ENCODE measurements at regions not wholly inside any gene's neighbourhood (a gene's known extent, or its start where the extent isn't known, plus 50 kb on each side); places are given as distances from the start of the nearest gene placed in this dataset.

GRCh38 chrX:5528057-5528456 is 700.6 kb downstream of the NLGN4X start:
- DNase-seq (ENCODE audit: low read depth): no peak

DNA sequence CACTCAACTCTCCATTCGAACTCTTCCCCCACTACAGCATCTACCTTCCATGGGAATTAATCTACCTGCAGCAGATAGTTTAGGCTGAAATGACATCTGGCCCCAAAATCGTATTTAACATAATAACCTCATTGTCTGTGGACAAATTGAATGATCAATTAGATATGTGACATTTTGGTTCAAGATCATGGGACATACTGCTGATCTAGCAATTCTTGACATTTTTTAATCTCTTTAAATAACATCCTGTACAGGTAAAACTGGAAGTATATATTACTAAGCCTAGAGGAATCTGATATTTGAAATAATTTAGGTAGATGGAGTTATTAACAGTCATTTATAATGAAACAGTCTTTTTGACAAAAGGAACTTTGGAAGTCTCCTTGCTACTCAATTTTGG is 702.5 kb downstream of the NLGN4X start:
- DNase-seq (ENCODE audit: low read depth): no peak

DNA sequence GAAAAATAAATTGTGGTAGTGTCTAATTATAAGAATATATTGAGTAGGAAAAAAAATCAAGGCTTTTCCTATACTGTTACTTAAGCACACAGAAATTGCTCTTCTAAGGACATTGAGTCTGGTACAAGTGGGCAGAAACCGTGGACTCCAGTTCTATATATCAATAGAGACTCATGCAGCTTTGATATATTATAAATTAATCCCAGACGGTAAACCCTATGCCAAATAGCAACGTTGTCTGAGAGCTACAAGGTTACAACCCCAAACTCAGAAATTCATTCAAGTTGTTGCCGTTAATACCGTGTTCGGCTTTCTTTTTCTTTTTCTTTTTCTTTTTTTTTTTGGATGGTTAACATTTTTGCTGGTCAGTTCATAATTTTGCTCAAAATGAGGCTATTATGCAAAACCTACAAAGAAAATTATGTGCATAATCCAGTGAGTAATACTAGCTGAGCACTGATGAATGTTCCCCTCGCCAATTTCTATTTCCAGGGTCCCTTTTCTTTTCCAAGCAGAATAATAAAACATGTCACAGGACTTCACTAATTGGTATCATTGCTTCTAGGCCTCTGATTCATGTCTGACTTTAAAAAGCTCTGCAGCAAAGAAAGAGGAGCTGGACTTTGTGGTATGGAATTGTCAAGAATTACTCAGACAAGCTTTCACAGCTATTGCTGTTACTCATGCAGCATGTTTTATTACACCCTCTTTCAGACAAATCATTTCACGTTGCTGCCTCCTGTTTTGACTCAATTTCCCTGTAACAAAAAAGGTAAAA is 737.7 kb downstream of the NLGN4X start:
- DNase-seq (ENCODE audit: low read depth): no peak

DNA sequence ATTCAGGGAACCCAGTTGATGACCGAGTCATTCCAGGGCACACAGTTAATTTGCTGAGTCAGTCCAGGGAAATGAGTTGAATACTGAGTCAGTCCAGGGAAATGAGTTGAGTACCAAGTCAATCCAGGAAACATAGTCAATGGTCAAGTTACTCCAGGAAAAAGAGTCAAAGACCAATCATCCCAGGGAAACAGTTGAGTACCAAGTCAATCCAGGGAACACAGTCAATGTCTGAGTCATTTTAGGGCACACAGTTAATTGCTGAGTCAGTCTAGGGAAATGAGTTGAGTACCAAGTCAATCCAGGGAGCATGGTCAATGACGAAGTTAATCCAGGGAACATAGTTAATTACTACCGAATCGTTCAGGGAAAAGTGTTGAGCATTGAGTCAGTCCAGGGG is 754.4 kb downstream of the NLGN4X start:
- DNase-seq (ENCODE audit: low read depth): no peak

GRCh38 chrX:5458300-5458842 is 770.3 kb downstream of the NLGN4X start:
- no peak for DNase-seq (ENCODE audit: low read depth)

DNA sequence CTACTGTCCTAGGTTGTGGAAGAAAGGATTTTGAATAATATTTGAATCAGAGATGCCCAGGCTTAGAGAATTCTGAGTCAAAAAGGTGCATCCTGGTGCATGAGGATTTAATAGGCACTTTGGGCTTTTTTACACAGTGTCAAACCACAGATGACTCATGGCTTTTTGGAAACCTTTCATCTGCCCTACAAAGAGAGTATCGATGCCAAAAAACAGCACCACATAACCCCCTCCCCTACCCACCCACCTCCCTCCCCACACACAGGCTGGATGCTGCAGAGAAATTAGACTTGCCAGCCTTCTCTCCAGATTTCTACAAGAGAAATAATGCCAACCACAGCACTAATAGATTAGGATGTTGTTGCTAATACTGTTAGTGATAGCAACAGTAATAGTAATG is 779.3 kb downstream of the NLGN4X start:
- no peak for DNase-seq (ENCODE audit: low read depth)

DNA sequence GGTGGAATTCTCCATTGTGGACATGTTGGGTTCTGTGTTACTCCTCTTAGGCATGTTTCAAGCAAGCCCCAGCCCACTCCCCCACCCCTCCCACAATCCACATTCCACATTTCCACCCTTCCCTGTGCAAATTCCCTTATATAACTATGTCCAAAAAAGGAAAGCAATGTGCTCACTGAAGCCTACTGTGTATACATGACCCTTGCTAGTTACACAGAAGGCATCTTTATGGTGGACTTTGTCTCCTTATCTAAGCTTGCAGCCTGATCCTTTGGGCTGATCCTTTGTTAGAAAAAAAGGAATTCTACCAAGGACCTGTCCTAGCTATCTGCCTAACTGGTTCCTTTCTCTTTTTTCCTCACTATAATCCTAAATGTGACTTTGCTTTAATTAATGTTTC is 796.8 kb downstream of the NLGN4X start:
- DNase-seq (ENCODE audit: low read depth): no peak

- DNase-seq (ENCODE audit: low read depth): no peak
Measured at GRCh38 chrX:5425119-5425518, 803.5 kb downstream of the NLGN4X start.

GRCh38 chrX:5417381-5417780 is 811.3 kb downstream of the NLGN4X start:
- no peak for DNase-seq (ENCODE audit: low read depth)

- no peak for DNase-seq (ENCODE audit: low read depth)
Measured at GRCh38 chrX:5415738-5416137, 812.9 kb downstream of the NLGN4X start.

GRCh38 chrX:5409106-5409505 is 819.6 kb downstream of the NLGN4X start:
- no peak for DNase-seq (ENCODE audit: low read depth)

- no peak for DNase-seq (ENCODE audit: low read depth)
Measured at GRCh38 chrX:5402461-5402860, 826.2 kb downstream of the NLGN4X start.

- no peak for DNase-seq (ENCODE audit: low read depth)
Measured at GRCh38 chrX:5399403-5399802, 829.3 kb downstream of the NLGN4X start.

DNA sequence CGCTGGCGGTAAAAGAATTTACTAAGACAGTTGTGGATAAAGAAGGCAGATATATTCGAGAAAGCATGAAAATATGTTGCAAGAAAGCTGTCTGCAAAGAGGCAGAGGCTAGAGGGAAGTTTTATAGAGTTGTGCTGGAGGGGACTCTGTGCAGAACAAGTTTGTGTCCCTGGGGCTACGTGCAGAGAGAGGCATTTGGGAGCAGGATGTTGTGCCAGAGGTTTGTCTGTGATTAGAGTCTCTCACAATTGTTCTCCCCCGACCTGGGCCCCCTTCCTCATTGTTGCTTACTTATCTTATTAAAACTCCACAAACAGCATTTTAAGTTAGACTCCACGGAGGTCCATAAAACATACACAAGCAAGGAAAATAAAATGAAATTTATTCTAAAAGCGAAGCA is 831.3 kb downstream of the NLGN4X start:
- DNase-seq (ENCODE audit: low read depth): no peak

GRCh38 chrX:5390376-5390775 is 838.3 kb downstream of the NLGN4X start:
- DNase-seq (ENCODE audit: low read depth): no peak

GRCh38 chrX:5388087-5388486 is 840.6 kb downstream of the NLGN4X start:
- DNase-seq (ENCODE audit: low read depth): no peak

- no peak for DNase-seq (ENCODE audit: low read depth)
Measured at GRCh38 chrX:5380426-5380825, 848.2 kb downstream of the NLGN4X start.

- DNase-seq (ENCODE audit: low read depth): no peak
Measured at GRCh38 chrX:5341902-5342301, 886.8 kb downstream of the NLGN4X start.

DNA sequence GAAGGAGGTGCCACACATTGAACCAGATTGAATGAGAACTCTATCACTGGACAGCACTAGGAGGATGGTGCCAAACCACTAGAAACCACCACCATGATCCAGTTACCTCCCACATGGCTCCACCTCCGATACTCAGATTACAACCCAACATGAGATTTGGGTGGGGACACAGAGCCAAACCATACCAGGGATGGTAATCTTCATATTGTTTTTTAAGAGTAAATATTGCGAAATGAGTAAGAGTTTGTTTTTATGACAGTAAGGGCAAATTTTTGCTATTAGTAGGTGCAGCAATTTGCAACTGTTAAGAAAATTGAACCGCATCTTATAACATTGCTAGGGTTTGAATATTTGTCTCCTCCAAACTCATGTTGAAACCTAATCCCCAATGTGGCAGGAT is 891.5 kb downstream of the NLGN4X start:
- no peak for DNase-seq (ENCODE audit: low read depth)

DNA sequence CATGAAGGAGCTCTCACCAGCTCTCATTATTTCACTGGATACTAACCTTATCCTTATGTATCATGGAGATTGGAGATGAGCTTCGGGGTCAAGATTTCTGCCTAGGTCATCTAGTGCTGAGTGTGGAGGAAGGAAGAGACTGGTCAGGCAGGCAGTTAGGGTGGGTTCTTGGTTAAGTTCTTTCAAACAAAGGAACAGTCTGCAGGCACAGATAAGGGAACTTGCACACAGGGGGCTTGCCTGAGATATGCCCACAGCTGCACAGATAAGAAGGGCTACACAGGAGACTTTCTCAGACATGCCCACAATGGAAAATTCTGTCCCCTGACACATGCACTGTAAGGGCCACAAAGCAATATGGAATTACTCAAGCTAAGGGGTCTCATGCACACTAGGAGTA is 904.1 kb downstream of the NLGN4X start:
- no peak for DNase-seq (ENCODE audit: low read depth)

DNA sequence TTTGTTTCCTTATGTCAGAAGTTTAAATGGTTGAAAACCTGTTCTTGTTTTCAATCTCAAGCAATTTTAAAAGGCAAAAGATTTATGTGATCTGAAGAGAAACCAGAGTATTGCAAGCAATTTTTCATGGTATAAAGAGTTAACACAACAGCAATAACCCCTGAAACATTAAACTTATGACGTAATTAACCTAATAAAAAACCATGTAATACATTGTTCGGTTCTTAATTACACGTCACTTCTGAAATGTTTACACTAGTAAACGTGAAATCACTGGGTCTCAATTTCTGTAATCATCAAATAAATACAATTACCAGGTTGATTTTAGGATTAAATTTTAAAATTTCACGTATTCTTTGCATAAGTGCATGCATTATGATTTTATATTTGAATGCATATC is 914.5 kb downstream of the NLGN4X start:
- no peak for DNase-seq (ENCODE audit: low read depth)

DNA sequence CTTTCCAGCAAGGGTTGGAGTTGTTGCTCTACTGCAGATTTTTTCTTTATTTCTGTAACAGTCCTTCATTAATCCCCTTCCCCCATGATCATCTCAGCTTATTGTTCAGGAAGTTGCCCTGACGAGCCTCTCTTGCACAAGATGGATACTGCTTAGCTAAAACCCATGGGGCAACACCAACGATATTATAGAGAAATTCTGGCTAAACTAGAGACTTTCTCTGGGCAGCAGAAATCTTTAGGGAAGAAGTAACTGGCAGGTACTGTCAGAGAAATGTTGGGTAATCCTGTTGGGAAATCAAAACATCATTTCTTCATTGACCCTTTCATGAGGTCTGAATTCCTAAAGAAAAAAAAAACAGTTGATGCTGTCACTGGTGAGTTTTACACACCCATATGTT is 921.3 kb downstream of the NLGN4X start:
- DNase-seq (ENCODE audit: low read depth): no peak

DNA sequence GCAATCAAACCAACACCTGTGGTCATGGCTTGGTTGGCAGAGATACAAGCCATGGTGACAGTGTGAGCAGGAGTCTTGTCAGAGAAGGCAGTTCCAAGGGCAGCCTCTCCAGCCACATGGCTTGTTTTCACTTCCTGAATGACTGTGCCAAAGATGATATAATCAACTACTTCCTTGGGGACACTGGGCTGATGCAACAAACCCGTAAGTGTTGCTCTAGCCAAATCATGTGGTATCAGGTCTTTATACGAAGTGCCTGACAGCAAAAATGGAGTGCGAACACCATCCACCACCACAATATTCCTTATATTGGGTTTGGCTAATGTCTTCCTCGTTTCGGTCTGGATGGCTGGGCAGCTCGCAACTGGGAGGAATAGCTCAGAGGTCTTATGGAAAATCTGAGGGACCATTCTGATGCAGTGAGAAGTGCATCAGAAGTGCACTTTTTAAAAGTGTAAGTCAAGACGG is 922.0 kb downstream of the NLGN4X start:
- DNase-seq (ENCODE audit: low read depth): no peak

DNA sequence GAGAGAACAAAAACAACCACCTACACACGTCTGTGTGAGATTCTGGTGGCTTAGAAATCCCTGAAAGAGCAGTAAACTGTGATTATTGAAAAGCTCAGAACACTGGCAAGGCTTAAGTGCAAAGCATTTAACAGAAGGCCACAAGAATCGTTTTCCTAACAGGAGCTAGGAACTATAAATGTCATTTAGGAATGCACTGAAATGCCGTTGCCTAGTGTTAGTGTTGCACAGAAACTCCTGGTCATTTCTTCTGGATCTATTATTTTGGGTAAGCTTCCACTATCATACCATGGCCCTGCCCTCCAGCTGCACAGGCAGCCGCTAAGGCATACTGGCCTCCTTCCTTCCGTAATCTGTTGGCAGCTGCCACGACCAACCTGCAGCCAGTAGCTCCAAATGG is 923.2 kb downstream of the NLGN4X start:
- DNase-seq (ENCODE audit: low read depth): no peak
